HFFc6 (cell line): ENCODE measurements at regions not wholly inside any gene's neighbourhood (a gene's known extent, or its start where the extent isn't known, plus 50 kb on each side); places are given as distances from the start of the nearest gene placed in this dataset.

Experiments
- DNase-seq: peaks from one replicate; pipeline ENCODE4 v3.0.0-alpha.2; 2018
- H3K27ac Mint-ChIP-seq: 2 replicates; pipeline ENCODE4 v1.8.0; 2020; ENCODE audit warnings: mild to moderate bottlenecking, mixed read lengths
- H3K27me3 Mint-ChIP-seq: 2 replicates; pipeline ENCODE4 v1.8.0; 2021; ENCODE audit warnings: mild to moderate bottlenecking, moderate library complexity, mixed read lengths; ENCODE audit not compliant: insufficient read depth
- H3K36me3 Mint-ChIP-seq: 2 replicates; pipeline ENCODE4 v1.8.0; 2021; ENCODE audit warnings: low read depth, mixed read lengths
- H3K4me1 Mint-ChIP-seq: 2 replicates; pipeline ENCODE4 v1.8.0; 2020; ENCODE audit warnings: low read depth, mixed read lengths
- H3K4me3 Mint-ChIP-seq: 2 replicates; pipeline ENCODE4 v1.8.0; 2020; ENCODE audit warnings: mild to moderate bottlenecking, moderate library complexity, mixed read lengths
- H3K9me3 Mint-ChIP-seq: 2 replicates; pipeline ENCODE4 v1.8.0; 2020; ENCODE audit warnings: mild to moderate bottlenecking, mixed read lengths
- CTCF ChIP-seq: fragments of 200-600 bp; sonication (generic); IDR thresholded peaks from 2 replicates; pipeline ENCODE4 v1.5.0; 2021; ENCODE audit warnings: antibody characterized with exemption, mild to moderate bottlenecking

DNA sequence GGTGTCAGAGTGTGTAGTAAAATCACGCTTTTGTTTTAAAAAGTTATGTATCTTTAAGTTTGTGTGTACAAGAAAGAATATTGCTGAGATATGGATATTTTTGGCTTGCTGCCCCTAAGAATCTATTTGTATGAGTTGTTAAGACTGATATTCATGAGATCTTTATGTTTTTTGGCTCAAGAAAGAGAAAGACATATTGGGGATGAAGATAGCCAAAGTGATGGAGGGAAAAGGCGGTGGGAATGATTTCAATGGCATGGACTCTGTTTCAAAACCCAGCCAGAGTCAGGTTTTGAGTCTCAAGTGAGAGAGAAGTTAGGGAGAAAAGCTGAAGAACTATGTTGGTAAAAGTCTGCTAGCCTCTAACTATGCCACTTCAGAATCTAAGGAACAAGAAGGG lies 351.7 kb downstream of the PBX1 start:
- no peak for TF ChIP-seq CTCF
- Mint-ChIP-seq H3K4me3 (no peak overlapping the region), H3K4me1 (no peaks in the 10 kb centered on the region), H3K27ac (no peak overlapping the region), H3K36me3 (no peaks in the 10 kb centered on the region), H3K9me3 (no peaks in the 10 kb centered on the region), H3K27me3 (peaks cover 7% of the 10 kb centered on the region)
- DNase-seq = no peak

DNA sequence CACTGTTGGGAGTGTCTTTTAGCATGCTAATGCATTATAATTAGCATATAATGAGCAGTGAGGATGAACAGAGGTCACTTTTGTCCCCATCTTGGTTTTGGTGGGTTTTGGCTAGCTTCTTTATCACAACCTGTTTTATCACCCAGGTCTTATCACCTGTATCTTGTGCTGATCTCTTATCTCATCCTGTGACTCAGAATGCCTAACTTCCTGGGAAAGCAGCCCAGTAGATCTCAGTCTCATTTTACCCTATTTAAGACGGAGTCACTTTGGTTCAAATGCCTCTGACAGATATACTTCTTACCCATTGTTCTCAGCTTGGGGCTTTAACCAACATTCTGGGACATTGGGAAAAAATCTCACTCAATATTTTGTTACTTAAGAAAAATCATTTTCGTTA lies 348.7 kb downstream of the PBX1 start:
- H3K4me1 Mint-ChIP-seq = no peaks in the 10 kb centered on the region
- peaks cover 6% of the 10 kb centered on the region; the same call in 1 of the 2 replicates for H3K27me3 Mint-ChIP-seq
- H3K36me3 Mint-ChIP-seq = no peaks in the 10 kb centered on the region
- no peak for TF ChIP-seq CTCF
- no peak overlapping the region for H3K4me3 Mint-ChIP-seq
- no peak overlapping the region for H3K27ac Mint-ChIP-seq
- no peak for DNase-seq
- no peaks in the 10 kb centered on the region for H3K9me3 Mint-ChIP-seq

DNA sequence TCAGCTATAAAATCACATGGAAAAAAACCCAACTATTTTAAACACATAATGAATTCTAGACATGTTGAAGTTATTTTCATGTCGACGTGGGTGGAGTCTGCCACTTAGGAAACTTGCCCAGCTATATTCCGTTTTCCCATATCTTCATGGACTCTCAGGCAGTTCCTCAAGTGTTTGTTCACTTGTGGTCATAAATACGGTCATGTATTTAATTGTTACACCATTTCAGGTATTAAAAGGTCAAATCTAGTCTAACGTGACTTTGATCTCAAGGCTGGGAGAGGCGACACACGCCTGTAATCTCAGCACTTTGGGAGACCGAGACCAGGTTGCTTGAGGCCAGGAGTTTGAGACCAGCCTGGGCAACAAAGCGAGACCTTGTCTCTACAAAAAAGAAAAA lies 346.9 kb downstream of the PBX1 start:
- Mint-ChIP-seq H3K27me3 (peaks cover 11% of the 10 kb centered on the region; the same call in 1 of the 2 replicates), H3K27ac (no peak overlapping the region), H3K4me1 (no peaks in the 10 kb centered on the region), H3K36me3 (no peaks in the 10 kb centered on the region), H3K9me3 (no peaks in the 10 kb centered on the region), H3K4me3 (no peak overlapping the region)
- TF ChIP-seq CTCF = no peak
- DNase-seq = no peak

GRCh38 chr1:164902491-164902890 lies 343.5 kb downstream of the PBX1 start:
- DNase-seq = no peak
- Mint-ChIP-seq H3K27me3 (peaks cover 11% of the 10 kb centered on the region), H3K9me3 (no peaks in the 10 kb centered on the region), H3K4me3 (no peak overlapping the region), H3K36me3 (no peaks in the 10 kb centered on the region), H3K27ac (no peak overlapping the region), H3K4me1 (no peaks in the 10 kb centered on the region)
- no peak for TF ChIP-seq CTCF
